H1 (cell line): ENCODE measurements at regions not wholly inside any gene's neighbourhood (a gene's known extent, or its start where the extent isn't known, plus 50 kb on each side); places are given as distances from the start of the nearest gene placed in this dataset.

Experiments used
- CTCF ChIA-PET: fragments of 300-600 bp; sonication (Branson Sonifier 250); formaldehyde crosslinking; loops from one replicate; lab custom pipeline; 2021; ENCODE audit not compliant: partially characterized antibody; lab: Charles Lee
- POLR2A ChIA-PET: fragments of 300-600 bp; sonication (Branson Sonifier 250); formaldehyde crosslinking; loops from one replicate; lab custom pipeline; 2021; ENCODE audit warnings: inconsistent platforms; ENCODE audit not compliant: partially characterized antibody; lab: Charles Lee
- DNase-seq, 2 experiments: peaks; one replicate each; pipeline versions ENCODE4 v3.0.0 to v3.0.0-alpha.2; 2010 to 2022; ENCODE audit warnings: low spot score in 2 of 2, low read depth in 1 of 2, mixed read lengths in 1 of 2
- FAIRE-seq: peaks from 2 replicates; lab custom pipeline; 2011; peaks lifted over from hg19 to GRCh38; lab: Jason Lieb, UNC
- H2AFZ ChIP-seq: 2 replicates; pipeline ENCODE4 v1.8.1; 2012; ENCODE audit warnings: low read length, inconsistent platforms
- H2AK5ac ChIP-seq: 2 replicates; pipeline ENCODE4 v1.6.1; 2013; ENCODE audit warnings: low read depth, low read length
- H2BK120ac ChIP-seq: replicated peaks from 2 replicates; pipeline ENCODE3; 2013; ENCODE audit warnings: low read depth, low read length, inconsistent platforms
- H2BK12ac ChIP-seq: 2 replicates; pipeline ENCODE4 v1.6.1; 2013; ENCODE audit warnings: low read depth, low read length
- H2BK15ac ChIP-seq: 2 replicates; pipeline ENCODE4 v1.6.1; 2013; ENCODE audit warnings: low read length
- H2BK20ac ChIP-seq: 2 replicates; pipeline ENCODE4 v1.6.1; 2013; ENCODE audit warnings: low read length
- H2BK5ac ChIP-seq: 2 replicates; pipeline ENCODE4 v1.6.1; 2013; ENCODE audit warnings: low read depth, low read length
- H3K14ac ChIP-seq: 2 replicates; pipeline ENCODE4 v1.6.1; 2013; ENCODE audit warnings: inconsistent platforms; ENCODE audit not compliant: insufficient read length
- H3K18ac ChIP-seq: 2 replicates; pipeline ENCODE4 v1.6.1; 2013; ENCODE audit warnings: low read length; ENCODE audit errors: extremely low read depth
- H3K23ac ChIP-seq: 2 replicates; pipeline ENCODE4 v1.6.1; 2013; ENCODE audit warnings: inconsistent platforms; ENCODE audit not compliant: insufficient read length
- H3K23me2 ChIP-seq: 2 replicates; pipeline ENCODE4 v1.6.1; 2013; ENCODE audit warnings: low read depth, low read length
- H3K27ac ChIP-seq: 2 replicates; pipeline ENCODE4 v1.6.1; 2011; ENCODE audit warnings: low read depth, low read length, inconsistent platforms
- H3K27me3 ChIP-seq, 4 experiments: replicated peaks in 1 of 4; 1 replicate in 1 of 4; 2 replicates in 3 of 4; pipeline versions ENCODE4 v1.6.1 to v1.8.1; 2011 to 2013; ENCODE audit warnings: low read length in 3 of 4, mild to moderate bottlenecking in 3 of 4, inconsistent platforms in 2 of 4, mixed read lengths in 2 of 4, moderate library complexity in 1 of 4; ENCODE audit not compliant: control insufficient read depth in 3 of 4, insufficient read depth in 3 of 4; ENCODE audit errors: extremely low read depth in 1 of 4
- H3K36me3 ChIP-seq, 4 experiments: 2 replicates each; pipeline versions ENCODE4 v1.6.1 to v1.8.1; 2011 to 2013; ENCODE audit warnings: mild to moderate bottlenecking in 4 of 4, low read length in 3 of 4, moderate library complexity in 2 of 4, control low read depth in 1 of 4, inconsistent platforms in 1 of 4; ENCODE audit not compliant: insufficient read depth in 4 of 4, control insufficient read depth in 2 of 4
- H3K4ac ChIP-seq: replicated peaks from 2 replicates; pipeline ENCODE3; 2013; ENCODE audit warnings: low read length, low read depth, mixed read lengths, inconsistent platforms; ENCODE audit not compliant: insufficient read length
- H3K4me1 ChIP-seq, 4 experiments: replicated peaks in 1 of 4; 1 replicate in 1 of 4; 2 replicates in 3 of 4; pipeline versions ENCODE4 v1.6.1 to v1.8.1; 2011 to 2013; ENCODE audit warnings: low read length in 3 of 4, inconsistent platforms in 2 of 4, mixed read lengths in 1 of 4; ENCODE audit not compliant: insufficient read depth in 4 of 4, control insufficient read depth in 3 of 4
- H3K4me2 ChIP-seq, 2 experiments: 2 replicates each; pipeline versions ENCODE4 v1.6.1 to v1.8.1; 2011 to 2013; ENCODE audit warnings: low read depth in 2 of 2, low read length in 2 of 2, control low read depth in 1 of 2, inconsistent platforms in 1 of 2, mild to moderate bottlenecking in 1 of 2; ENCODE audit not compliant: insufficient read depth in 1 of 2
- H3K4me3 ChIP-seq, 4 experiments: fragments of 200-600, 300-600 bp in 1 of 4; sonication (generic), shearing (Covaris generic), sonication (Bioruptor Twin) in 1 of 4; 2 replicates each; pipeline versions ENCODE4 v1.5.1 to v1.8.1; 2011 to 2016; ENCODE audit warnings: low read length in 4 of 4, low read depth in 3 of 4, control low read depth in 2 of 4, inconsistent platforms in 2 of 4, mild to moderate bottlenecking in 2 of 4, mixed read lengths in 1 of 4, moderate library complexity in 1 of 4; ENCODE audit not compliant: insufficient read depth in 2 of 4; ENCODE audit errors: extremely low read depth in 1 of 4
- H3K56ac ChIP-seq: replicated peaks from 2 replicates; pipeline ENCODE3; 2013; ENCODE audit warnings: low read depth, mild to moderate bottlenecking, mixed read lengths, low read length, inconsistent platforms; ENCODE audit not compliant: insufficient read length
- H3K79me1 ChIP-seq: 2 replicates; pipeline ENCODE4 v1.6.1; 2013; ENCODE audit warnings: low read depth, low read length, control low read depth
- H3K79me2 ChIP-seq, 2 experiments: 2 replicates each; pipeline versions ENCODE4 v1.6.1 to v1.8.1; 2012 to 2013; ENCODE audit warnings: low read length in 2 of 2, mild to moderate bottlenecking in 2 of 2, inconsistent platforms in 1 of 2; ENCODE audit not compliant: insufficient read depth in 2 of 2, control insufficient read depth in 1 of 2
- H3K9ac ChIP-seq, 4 experiments: replicated peaks in 1 of 4; 1 replicate in 1 of 4; 2 replicates in 3 of 4; pipeline versions ENCODE4 v1.6.1 to v1.8.1; 2011 to 2013; ENCODE audit warnings: low read depth in 3 of 4, low read length in 3 of 4, control low read depth in 2 of 4, mild to moderate bottlenecking in 2 of 4, moderate library complexity in 2 of 4, inconsistent platforms in 1 of 4; ENCODE audit errors: extremely low read depth in 1 of 4
- H3K9me3 ChIP-seq, 2 experiments: 2 replicates each; pipeline versions ENCODE4 v1.6.1 to v1.8.1; 2012 to 2013; ENCODE audit warnings: mild to moderate bottlenecking in 2 of 2, moderate library complexity in 2 of 2, control low read depth in 1 of 2, inconsistent platforms in 1 of 2, low read depth in 1 of 2, low read length in 1 of 2, mixed read lengths in 1 of 2; ENCODE audit not compliant: insufficient read depth in 2 of 2
- H4K20me1 ChIP-seq, 2 experiments: replicated peaks in 1 of 2; 2 replicates each; pipeline versions ENCODE3 to v1.8.1; 2011 to 2013; ENCODE audit warnings: inconsistent platforms in 2 of 2, low read length in 2 of 2, mild to moderate bottlenecking in 1 of 2; ENCODE audit not compliant: insufficient read depth in 2 of 2, control insufficient read depth in 1 of 2
- H4K5ac ChIP-seq: 2 replicates; pipeline ENCODE4 v1.6.1; 2013; ENCODE audit warnings: low read length, low read depth, mixed read lengths, inconsistent platforms; ENCODE audit not compliant: insufficient read length
- H4K8ac ChIP-seq: 2 replicates; pipeline ENCODE4 v1.8.0; 2013; ENCODE audit warnings: mild to moderate bottlenecking, moderate library complexity, low read length, inconsistent platforms; ENCODE audit not compliant: insufficient read depth; ENCODE audit errors: extremely low read depth
- H4K91ac ChIP-seq: replicated peaks from 2 replicates; pipeline ENCODE3; 2013; ENCODE audit warnings: low read length, mixed read lengths, inconsistent platforms; ENCODE audit not compliant: insufficient read length
- CTCF ChIP-seq, 3 experiments: IDR thresholded peaks; 1 replicate in 2 of 3; 2 replicates in 1 of 3; pipeline versions ENCODE4 v1.5.1 to v1.6.1; 2011; ENCODE audit warnings: low read length in 3 of 3, mild to moderate bottlenecking in 3 of 3, inconsistent platforms in 2 of 3, low read depth in 1 of 3, moderate library complexity in 1 of 3; ENCODE audit not compliant: insufficient read depth in 1 of 3; ENCODE audit errors: control extremely low read depth in 1 of 3
- EGR1 ChIP-seq: IDR thresholded peaks from 2 replicates; pipeline ENCODE4 v1.6.1; 2011; ENCODE audit warnings: low read depth, low read length, borderline replicate concordance
- FOSL1 ChIP-seq: IDR thresholded peaks from 2 replicates; pipeline ENCODE4 v1.6.1; 2011; ENCODE audit warnings: mild to moderate bottlenecking, low read depth, low read length, moderate library complexity; ENCODE audit not compliant: insufficient read depth
- RBBP5 ChIP-seq: IDR thresholded peaks from 2 replicates; pipeline ENCODE4 v1.7.1; 2012; ENCODE audit warnings: low read depth, mild to moderate bottlenecking, inconsistent platforms, low read length, moderate library complexity, borderline replicate concordance
- SIN3A ChIP-seq, 2 experiments: IDR thresholded peaks in 1 of 2; conservative IDR thresholded peaks in 1 of 2; 2 replicates each; pipeline ENCODE4 v1.6.1; 2011 to 2012; ENCODE audit warnings: low read length in 2 of 2, improper control_type of control experiment in 1 of 2, low read depth in 1 of 2, mild to moderate bottlenecking in 1 of 2
- SUZ12 ChIP-seq: fragments of 200-600 bp; sonication (generic); IDR thresholded peaks from 2 replicates; pipeline ENCODE4 v1.6.1; 2012; ENCODE audit warnings: mild to moderate bottlenecking, inconsistent platforms, low read length, moderate library complexity, mixed read lengths
- TBP ChIP-seq: IDR thresholded peaks from 2 replicates; pipeline ENCODE4 v1.6.1; 2011; ENCODE audit warnings: low read depth, low read length, improper control_type of control experiment
- TCF12 ChIP-seq: IDR thresholded peaks from 2 replicates; pipeline ENCODE4 v1.6.1; 2011; ENCODE audit warnings: low read depth, mild to moderate bottlenecking, low read length
- WGBS, 2 experiments: shearing (Covaris generic) in 1 of 2; methylation state at CpG; one replicate each; pipeline versions ENCODE4 v1.1.6 to v1.1.7; 2013 to 2015; ENCODE audit warnings: low lambda C conversion rate in 2 of 2, mixed read lengths in 2 of 2, inconsistent platforms in 1 of 2, low coverage in 1 of 2, missing lambda C conversion rate in 1 of 2; ENCODE audit not compliant: insufficient replicate concordance in 2 of 2, insufficient coverage in 1 of 2, insufficient read length in 1 of 2; ENCODE audit errors: extremely low coverage in 1 of 2, missing lambda C conversion rate in 1 of 2; 5-methylcytosine and 5-hydroxymethylcytosine counted together

- H3K23me2 ChIP-seq = no peaks in the 10 kb centered on the region
- H3K27ac ChIP-seq = no peak overlapping the region
- no peak overlapping the region for H3K23ac ChIP-seq
- no peak overlapping the region for H2BK15ac ChIP-seq
- H3K9ac ChIP-seq = no peak overlapping the region
- H3K9me3 ChIP-seq = no peaks in the 10 kb centered on the region; a peak in 1 of 4 replicates
- no peak overlapping the region for H4K91ac ChIP-seq
- H3K4me2 ChIP-seq = no peak overlapping the region
- no peak for TF ChIP-seq TBP
- no peak for TF ChIP-seq SIN3A (conservative IDR thresholded peaks at IDR 0.05 in 1 of 2, IDR thresholded peaks at IDR 0.05 in 1 of 2; ENCODE audit: low read depth in 1 of 2, low read length in 2 of 2)
- TF ChIP-seq SUZ12 = no peak
- no peak for TF ChIP-seq FOSL1
- no peak for TF ChIP-seq TCF12
- TF ChIP-seq RBBP5 = no peak
- no peak for TF ChIP-seq CTCF (IDR thresholded peaks at IDR 0.05; ENCODE audit: control extremely low read depth in 1 of 3, insufficient read depth in 1 of 3, low read depth in 1 of 3, low read length in 3 of 3)
- TF ChIP-seq EGR1 = no peak
- no peaks in the 10 kb centered on the region for H3K79me2 ChIP-seq
- H3K79me1 ChIP-seq = no peaks in the 10 kb centered on the region
- no peaks in the 10 kb centered on the region for H4K20me1 ChIP-seq
- no peak overlapping the region for H3K4ac ChIP-seq
- 80% methylated on average over 7 of the region's 7 CpGs; no CpG with 5 or more reads in 1 of the 2 experiments for WGBS, 2 experiments
- H3K56ac ChIP-seq = no peak overlapping the region
- H2AFZ ChIP-seq = no peak overlapping the region
- no peak overlapping the region for H4K5ac ChIP-seq
- H3K14ac ChIP-seq = no peak overlapping the region
- H2BK20ac ChIP-seq = no peak overlapping the region
- no peak overlapping the region for H3K18ac ChIP-seq
- no peak overlapping the region for H3K4me3 ChIP-seq
- no peak overlapping the region for H2BK5ac ChIP-seq
- FAIRE-seq = no peak
- CTCF ChIA-PET = interaction anchor here (0.6 to 2.4 kb wide), 8 partner anchors 9 to 201 kb away, joined by 3 to 6 read pairs (median 3); no protein-coding TSS in a partner anchor
- H2AK5ac ChIP-seq = no peak overlapping the region
- POLR2A ChIA-PET = interaction anchor here (1.4 to 1.6 kb wide), 2 partner anchors 88 to 119 kb away, joined by 3 to 5 read pairs; partner anchors contain the start of gene CARS2
- no peak overlapping the region for H2BK120ac ChIP-seq
- H3K4me1 ChIP-seq = peaks cover 0 to 10% (median 9%) of the 10 kb centered on the region in 4 experiments; a peak in 6 of 7 replicates
- H3K36me3 ChIP-seq = no peaks in the 10 kb centered on the region
- H2BK12ac ChIP-seq = no peak overlapping the region
- no peak overlapping the region for H4K8ac ChIP-seq
- peaks cover 0 to 18% (median 10%) of the 10 kb centered on the region in 4 experiments; a peak in 4 of 7 replicates for H3K27me3 ChIP-seq
- DNase-seq = no peak
These were observed 80.7 kb downstream of the ING1 start for GRCh38 chr13:110794209-110794608.
